Epithelial cell of proximal tubule (primary cell): ENCODE measurements at regions not wholly inside any gene's neighbourhood (a gene's known extent, or its start where the extent isn't known, plus 50 kb on each side); places are given as distances from the start of the nearest gene placed in this dataset.

Experiments used
- DNase-seq: peaks from one replicate; pipeline ENCODE4 v3.0.0-alpha.2; 2011; ENCODE audit warnings: low read depth
- H3K4me3 ChIP-seq: 2 replicates; pipeline ENCODE4 v1.5.1; 2011; ENCODE audit warnings: low read depth, mild to moderate bottlenecking, low read length
- CTCF ChIP-seq: conservative IDR thresholded peaks from 2 replicates; pipeline ENCODE4 v1.5.1; 2012; ENCODE audit warnings: low read depth, mild to moderate bottlenecking, low read length

GRCh38 chr12:92486443-92487137 is 216.2 kb upstream of the PLEKHG7 start:
- TF ChIP-seq CTCF = no peak
- no peak overlapping the region for H3K4me3 ChIP-seq
- no peak for DNase-seq

DNA sequence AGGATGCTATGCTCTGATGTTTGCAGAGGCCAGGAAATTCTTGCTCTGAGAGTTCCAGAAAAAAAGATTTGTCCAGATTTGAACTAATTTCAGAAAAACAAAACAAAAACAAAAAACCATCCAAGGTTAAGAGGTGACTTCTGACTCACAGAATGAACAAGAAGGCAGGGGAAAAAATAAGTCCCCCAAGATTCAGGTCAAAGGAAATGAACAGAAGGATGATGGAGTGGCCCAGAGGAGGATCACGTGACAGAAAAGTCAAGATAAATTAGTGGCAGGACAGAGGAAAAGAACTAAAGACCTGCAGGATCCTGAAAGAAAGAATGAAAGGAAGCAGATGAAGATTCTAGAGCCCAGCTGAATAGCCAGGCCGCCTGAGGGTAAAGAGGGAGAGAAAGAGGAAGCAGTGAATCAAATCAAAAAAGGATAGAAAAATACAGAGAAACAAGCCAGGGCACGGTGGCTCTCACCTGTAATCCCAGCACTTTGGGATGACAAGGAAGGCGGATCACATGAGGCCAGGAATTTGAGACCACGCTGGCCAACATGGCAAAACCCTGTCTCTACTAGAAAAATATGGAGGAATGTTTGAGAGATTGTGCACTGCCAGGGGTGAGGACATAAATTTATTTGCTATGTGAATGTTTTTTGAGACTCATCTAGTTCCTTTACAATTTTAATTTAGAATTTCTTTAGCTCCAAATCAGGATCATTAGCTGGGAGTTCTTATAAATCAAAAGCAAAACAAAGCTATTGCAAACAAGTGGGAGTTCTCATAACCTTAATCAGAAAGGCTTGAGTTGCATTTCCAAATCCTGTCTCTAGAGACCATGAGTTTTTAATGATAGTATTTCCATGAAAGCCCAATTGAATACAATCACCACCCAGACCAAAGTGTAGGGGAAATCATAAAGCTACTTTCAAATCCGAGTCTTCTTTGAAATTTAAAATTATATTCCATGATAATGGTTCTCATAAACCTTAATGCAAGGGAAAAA is 217.1 kb upstream of the PLEKHG7 start:
- DNase-seq = no peak
- no peak overlapping the region for H3K4me3 ChIP-seq
- no peak for TF ChIP-seq CTCF

DNA sequence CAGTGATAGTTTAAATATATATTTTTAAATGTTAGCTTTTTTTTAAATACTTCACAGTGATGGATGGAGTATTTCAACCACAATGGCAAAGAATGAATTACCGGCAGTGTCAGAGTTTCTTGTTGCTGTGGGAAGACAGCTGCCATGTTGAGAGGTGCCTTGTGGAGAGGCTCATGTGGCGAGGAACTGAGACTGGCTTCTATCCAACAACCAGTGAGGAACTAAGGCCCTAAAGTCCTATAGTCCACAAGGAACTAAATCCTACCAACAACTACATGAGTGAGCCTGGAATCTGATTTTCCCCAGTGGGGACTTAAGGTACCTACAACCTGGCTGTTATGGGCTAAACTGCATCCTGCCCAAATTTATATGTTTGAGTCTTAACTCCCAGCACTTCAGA is 220.2 kb upstream of the PLEKHG7 start:
- DNase-seq = no peak
- TF ChIP-seq CTCF = no peak
- no peak overlapping the region for H3K4me3 ChIP-seq

DNA sequence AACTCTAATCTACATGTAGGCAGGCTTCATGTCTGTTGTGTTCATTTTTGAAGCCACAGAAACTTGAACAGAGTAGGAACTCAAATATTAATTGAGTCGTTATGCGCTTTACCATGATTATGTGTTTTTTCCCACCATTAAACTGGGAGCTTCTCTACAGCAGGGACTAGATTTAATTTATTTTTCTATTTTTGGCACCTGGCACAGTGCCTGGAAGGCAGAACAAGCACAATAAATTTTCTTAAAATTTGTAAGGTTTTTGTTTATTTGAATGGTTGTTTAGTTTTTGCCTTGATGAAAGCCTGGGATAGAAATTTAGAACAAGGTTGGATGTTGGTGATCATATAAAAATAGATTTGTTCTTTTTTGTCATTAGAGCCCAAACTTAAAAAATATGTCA is 221.7 kb upstream of the PLEKHG7 start:
- no peak for TF ChIP-seq CTCF
- no peak for DNase-seq
- H3K4me3 ChIP-seq = no peak overlapping the region

GRCh38 chr12:92478692-92479091 is 224.1 kb upstream of the PLEKHG7 start:
- TF ChIP-seq CTCF = no peak
- H3K4me3 ChIP-seq = no peak overlapping the region
- DNase-seq = no peak

GRCh38 chr12:92476844-92477243 is 225.9 kb upstream of the PLEKHG7 start:
- no peak for DNase-seq
- TF ChIP-seq CTCF = no peak
- H3K4me3 ChIP-seq = no peak overlapping the region
